ENCODE measurements at regions not wholly inside any gene's neighbourhood (a gene's known extent, or its start where the extent isn't known, plus 50 kb on each side); places are given as distances from the start of the nearest gene placed in this dataset.

- no peak for DNase-seq
Observed at GRCh38 chr12:98156697-98157096, 358.7 kb upstream of the TMPO start.

- DNase-seq, result no peak
Observed at GRCh38 chr12:98162906-98163678, 352.3 kb upstream of the TMPO start.

GRCh38 chr12:98172304-98172703 lies 343.1 kb upstream of the TMPO start:
- no peak for DNase-seq

- DNase-seq, result no peak
Observed at GRCh38 chr12:98172801-98173200, 342.6 kb upstream of the TMPO start.

GRCh38 chr12:98173773-98174427 lies 341.5 kb upstream of the TMPO start:
- DNase-seq, result peak; percentile 68

GRCh38 chr12:98174428-98174809 lies 341.0 kb upstream of the TMPO start:
- no peak for DNase-seq

- DNase-seq, result no peak
Observed at GRCh38 chr12:98178126-98178525, 337.3 kb upstream of the TMPO start.

- no peak for DNase-seq
Observed at GRCh38 chr12:98179151-98179550, 336.2 kb upstream of the TMPO start.

GRCh38 chr12:98180603-98181002 lies 334.8 kb upstream of the TMPO start:
- no peak for DNase-seq

- DNase-seq, result no peak
Observed at GRCh38 chr12:98182821-98183220, 332.6 kb upstream of the TMPO start.

- no peak for DNase-seq
Observed at GRCh38 chr12:98185606-98186005, 329.8 kb upstream of the TMPO start.

GRCh38 chr12:98188650-98189077 lies 326.7 kb upstream of the TMPO start:
- DNase-seq, result peak; percentile 24

- no peak for DNase-seq
Observed at GRCh38 chr12:98194591-98194990, 320.8 kb upstream of the TMPO start.

GRCh38 chr12:98198261-98198982 lies 317.0 kb upstream of the TMPO start:
- no peak for DNase-seq

- no peak for DNase-seq
Observed at GRCh38 chr12:98208816-98209215, 306.6 kb upstream of the TMPO start.

GRCh38 chr12:98211909-98212695 lies 303.3 kb upstream of the TMPO start:
- no peak for DNase-seq

GRCh38 chr12:98213556-98213955 lies 301.8 kb upstream of the TMPO start:
- DNase-seq, result no peak

GRCh38 chr12:98217257-98217656 lies 298.1 kb upstream of the TMPO start:
- no peak for DNase-seq

GRCh38 chr12:98220636-98221035 lies 294.8 kb upstream of the TMPO start:
- no peak for DNase-seq

- DNase-seq, result no peak
Observed at GRCh38 chr12:98221243-98221808, 294.1 kb upstream of the TMPO start.

GRCh38 chr12:98222135-98222534 lies 293.3 kb upstream of the TMPO start:
- no peak for DNase-seq

GRCh38 chr12:98224584-98225221 lies 290.7 kb upstream of the TMPO start:
- DNase-seq, result no peak

All from NCI-H1048 (cell line).